H1 (cell line): ENCODE measurements at regions not wholly inside any gene's neighbourhood (a gene's known extent, or its start where the extent isn't known, plus 50 kb on each side); places are given as distances from the start of the nearest gene placed in this dataset.

Source experiments
- JUND ChIP-seq: IDR thresholded peaks from 2 replicates; pipeline ENCODE4 v1.6.1; 2011; ENCODE audit warnings: mild to moderate bottlenecking, improper control_type of control experiment, low read length
- KDM5A ChIP-seq: fragments of 200-600 bp; IDR thresholded peaks from 2 replicates; pipeline ENCODE4 v1.7.1; 2012; ENCODE audit warnings: mild to moderate bottlenecking, low read length, inconsistent platforms, mixed read lengths
- POLR2A ChIP-seq, 2 experiments: IDR thresholded peaks; 1 replicate in 1 of 2; 2 replicates in 1 of 2; pipeline ENCODE4 v1.6.1; 2011; ENCODE audit warnings: low read depth in 2 of 2, low read length in 2 of 2, mild to moderate bottlenecking in 2 of 2; ENCODE audit errors: control extremely low read depth in 1 of 2
- RAD21 ChIP-seq, 2 experiments: IDR thresholded peaks in 1 of 2; conservative IDR thresholded peaks in 1 of 2; 2 replicates each; pipeline ENCODE4 v1.6.1; 2011; ENCODE audit warnings: low read depth in 2 of 2, low read length in 2 of 2, improper control_type of control experiment in 1 of 2, inconsistent platforms in 1 of 2, mild to moderate bottlenecking in 1 of 2, moderate library complexity in 1 of 2
- SP2 ChIP-seq: IDR thresholded peaks from 2 replicates; pipeline ENCODE4 v1.6.1; 2012; ENCODE audit warnings: mild to moderate bottlenecking, low read length, inconsistent platforms
- SUZ12 ChIP-seq: fragments of 200-600 bp; sonication (generic); IDR thresholded peaks from 2 replicates; pipeline ENCODE4 v1.6.1; 2012; ENCODE audit warnings: mild to moderate bottlenecking, inconsistent platforms, low read length, moderate library complexity, mixed read lengths
- TF ChIP-seq, protein P1 (sequence below): IDR thresholded peaks from 2 replicates; pipeline ENCODE4 v1.6.1; 2011; ENCODE audit warnings: low read length, improper control_type of control experiment

DNA sequence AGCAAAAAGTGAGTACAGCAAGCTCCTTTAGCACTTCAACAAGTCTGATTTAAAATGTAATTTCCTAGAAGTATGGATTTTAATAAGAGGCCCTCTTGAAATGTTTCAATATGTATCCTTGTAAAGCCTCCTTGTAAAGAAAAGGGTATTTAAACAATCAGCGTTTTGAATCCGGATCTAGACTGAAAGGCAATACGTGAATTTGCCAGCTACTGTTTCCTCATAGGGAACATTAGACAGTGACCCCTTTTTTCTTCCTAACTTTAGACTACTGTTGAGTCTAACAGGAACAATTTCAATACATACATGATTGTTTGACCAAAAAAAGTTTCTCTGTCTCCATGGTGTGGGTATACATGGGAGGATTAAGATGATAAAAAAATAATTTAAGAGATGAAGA, 395.0 kb downstream of the TFAP2A start (continued):
- TF ChIP-seq, protein P1, sequence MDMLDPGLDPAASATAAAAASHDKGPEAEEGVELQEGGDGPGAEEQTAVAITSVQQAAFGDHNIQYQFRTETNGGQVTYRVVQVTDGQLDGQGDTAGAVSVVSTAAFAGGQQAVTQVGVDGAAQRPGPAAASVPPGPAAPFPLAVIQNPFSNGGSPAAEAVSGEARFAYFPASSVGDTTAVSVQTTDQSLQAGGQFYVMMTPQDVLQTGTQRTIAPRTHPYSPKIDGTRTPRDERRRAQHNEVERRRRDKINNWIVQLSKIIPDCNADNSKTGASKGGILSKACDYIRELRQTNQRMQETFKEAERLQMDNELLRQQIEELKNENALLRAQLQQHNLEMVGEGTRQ = no peak
- TF ChIP-seq SP2 = no peak
- no peak for TF ChIP-seq JUND
- TF ChIP-seq POLR2A (IDR thresholded peaks at IDR 0.05; ENCODE audit: control extremely low read depth in 1 of 2, low read depth in 2 of 2, low read length in 2 of 2) = no peak
- no peak for TF ChIP-seq RAD21 (IDR thresholded peaks at IDR 0.05 in 1 of 2, conservative IDR thresholded peaks at IDR 0.05 in 1 of 2; ENCODE audit: low read depth in 2 of 2, low read length in 2 of 2)
- TF ChIP-seq SUZ12 = no peak
- TF ChIP-seq KDM5A = no peak
